ENCODE measurements at regions not wholly inside any gene's neighbourhood (a gene's known extent, or its start where the extent isn't known, plus 50 kb on each side); places are given as distances from the start of the nearest gene placed in this dataset.

DNA sequence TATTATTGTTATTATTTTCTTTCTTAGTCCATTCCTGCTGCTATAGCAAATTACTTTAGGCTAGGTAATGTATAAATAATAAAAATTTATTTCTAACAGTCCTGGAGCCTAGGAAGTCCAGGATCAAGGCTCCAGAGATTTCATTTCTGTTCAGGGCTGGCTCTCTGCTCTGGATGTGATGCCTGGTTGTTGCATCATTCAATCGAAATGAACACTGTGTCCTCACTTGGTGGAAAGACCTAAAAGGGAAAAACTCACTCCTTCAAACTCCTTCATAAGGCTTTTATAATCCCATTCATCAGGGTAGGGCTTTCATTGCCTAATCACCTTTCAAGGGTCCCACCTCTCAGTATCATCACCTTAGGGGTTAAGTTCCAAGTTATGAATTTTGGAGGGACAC is 395.0 kb downstream of the EFNB2 start:
- Mint-ChIP-seq H3K4me1 (peaks cover 28% of the 10 kb centered on the region), H3K9me3 (no peaks in the 10 kb centered on the region; the same call in 1 of the 3 replicates), H3K4me3 (no peak overlapping the region), H3K27me3 (ENCODE audit: insufficient read depth, low read depth, poor library complexity) (peaks cover 3% of the 10 kb centered on the region), H3K27ac (no peak overlapping the region), H3K36me3 (ENCODE audit: low read depth) (peaks cover 2% of the 10 kb centered on the region; the same call in 1 of the 3 replicates)
- Histone ChIP-seq H3K4me3 (no peak overlapping the region), H3K27ac (ENCODE audit: low read depth) (no peak overlapping the region), H3F3A (replicated peaks; ENCODE audit: low read depth) (no peaks in the 10 kb centered on the region), H3K9me2 (ENCODE audit: insufficient read depth) (peaks cover 4% of the 10 kb centered on the region), H3K36me3 (ENCODE audit: insufficient read depth) (no peaks in the 10 kb centered on the region), H4K20me1 (replicated peaks; ENCODE audit: insufficient read depth) (no peaks in the 10 kb centered on the region), H2AFZ (no peak overlapping the region), H3K4me2 (no peak overlapping the region), H3K27me3 (ENCODE audit: insufficient read depth) (no peaks in the 10 kb centered on the region), H3K4me1 (ENCODE audit: insufficient read depth) (peaks cover 25% of the 10 kb centered on the region), H3K79me2 (replicated peaks; ENCODE audit: insufficient read depth) (no peaks in the 10 kb centered on the region)
- DNase-seq (ENCODE audit: low spot score), result no peak
- TF ChIP-seq CREB1 (CRISPR knock-in tag; IDR thresholded peaks at IDR 0.05; ENCODE audit: low read depth) (no peak), NANOG (IDR thresholded peaks at IDR 0.05; ENCODE audit: borderline replicate concordance) (no peak), JUNB (IDR thresholded peaks at IDR 0.05; ENCODE audit: unreplicated experiment) (no peak), POLR2AphosphoS5 (IDR thresholded peaks at IDR 0.05; ENCODE audit: low read depth) (no peak), ZNF114 (CRISPR knock-in tag; IDR thresholded peaks at IDR 0.05) (no peak), ZNF331 (CRISPR knock-in tag; IDR thresholded peaks at IDR 0.05; ENCODE audit: low read depth) (no peak), EZH2 (IDR thresholded peaks at IDR 0.05; ENCODE audit: low read depth, unreplicated experiment) (no peak)
- TF ChIP-seq, protein P1, sequence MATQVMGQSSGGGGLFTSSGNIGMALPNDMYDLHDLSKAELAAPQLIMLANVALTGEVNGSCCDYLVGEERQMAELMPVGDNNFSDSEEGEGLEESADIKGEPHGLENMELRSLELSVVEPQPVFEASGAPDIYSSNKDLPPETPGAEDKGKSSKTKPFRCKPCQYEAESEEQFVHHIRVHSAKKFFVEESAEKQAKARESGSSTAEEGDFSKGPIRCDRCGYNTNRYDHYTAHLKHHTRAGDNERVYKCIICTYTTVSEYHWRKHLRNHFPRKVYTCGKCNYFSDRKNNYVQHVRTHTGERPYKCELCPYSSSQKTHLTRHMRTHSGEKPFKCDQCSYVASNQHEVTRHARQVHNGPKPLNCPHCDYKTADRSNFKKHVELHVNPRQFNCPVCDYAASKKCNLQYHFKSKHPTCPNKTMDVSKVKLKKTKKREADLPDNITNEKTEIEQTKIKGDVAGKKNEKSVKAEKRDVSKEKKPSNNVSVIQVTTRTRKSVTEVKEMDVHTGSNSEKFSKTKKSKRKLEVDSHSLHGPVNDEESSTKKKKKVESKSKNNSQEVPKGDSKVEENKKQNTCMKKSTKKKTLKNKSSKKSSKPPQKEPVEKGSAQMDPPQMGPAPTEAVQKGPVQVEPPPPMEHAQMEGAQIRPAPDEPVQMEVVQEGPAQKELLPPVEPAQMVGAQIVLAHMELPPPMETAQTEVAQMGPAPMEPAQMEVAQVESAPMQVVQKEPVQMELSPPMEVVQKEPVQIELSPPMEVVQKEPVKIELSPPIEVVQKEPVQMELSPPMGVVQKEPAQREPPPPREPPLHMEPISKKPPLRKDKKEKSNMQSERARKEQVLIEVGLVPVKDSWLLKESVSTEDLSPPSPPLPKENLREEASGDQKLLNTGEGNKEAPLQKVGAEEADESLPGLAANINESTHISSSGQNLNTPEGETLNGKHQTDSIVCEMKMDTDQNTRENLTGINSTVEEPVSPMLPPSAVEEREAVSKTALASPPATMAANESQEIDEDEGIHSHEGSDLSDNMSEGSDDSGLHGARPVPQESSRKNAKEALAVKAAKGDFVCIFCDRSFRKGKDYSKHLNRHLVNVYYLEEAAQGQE (IDR thresholded peaks at IDR 0.05; ENCODE audit: unreplicated experiment), result no peak
- TF ChIP-seq, protein P2, sequence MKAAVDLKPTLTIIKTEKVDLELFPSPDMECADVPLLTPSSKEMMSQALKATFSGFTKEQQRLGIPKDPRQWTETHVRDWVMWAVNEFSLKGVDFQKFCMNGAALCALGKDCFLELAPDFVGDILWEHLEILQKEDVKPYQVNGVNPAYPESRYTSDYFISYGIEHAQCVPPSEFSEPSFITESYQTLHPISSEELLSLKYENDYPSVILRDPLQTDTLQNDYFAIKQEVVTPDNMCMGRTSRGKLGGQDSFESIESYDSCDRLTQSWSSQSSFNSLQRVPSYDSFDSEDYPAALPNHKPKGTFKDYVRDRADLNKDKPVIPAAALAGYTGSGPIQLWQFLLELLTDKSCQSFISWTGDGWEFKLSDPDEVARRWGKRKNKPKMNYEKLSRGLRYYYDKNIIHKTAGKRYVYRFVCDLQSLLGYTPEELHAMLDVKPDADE (IDR thresholded peaks at IDR 0.05), result no peak
- TF ChIP-seq, protein P3, sequence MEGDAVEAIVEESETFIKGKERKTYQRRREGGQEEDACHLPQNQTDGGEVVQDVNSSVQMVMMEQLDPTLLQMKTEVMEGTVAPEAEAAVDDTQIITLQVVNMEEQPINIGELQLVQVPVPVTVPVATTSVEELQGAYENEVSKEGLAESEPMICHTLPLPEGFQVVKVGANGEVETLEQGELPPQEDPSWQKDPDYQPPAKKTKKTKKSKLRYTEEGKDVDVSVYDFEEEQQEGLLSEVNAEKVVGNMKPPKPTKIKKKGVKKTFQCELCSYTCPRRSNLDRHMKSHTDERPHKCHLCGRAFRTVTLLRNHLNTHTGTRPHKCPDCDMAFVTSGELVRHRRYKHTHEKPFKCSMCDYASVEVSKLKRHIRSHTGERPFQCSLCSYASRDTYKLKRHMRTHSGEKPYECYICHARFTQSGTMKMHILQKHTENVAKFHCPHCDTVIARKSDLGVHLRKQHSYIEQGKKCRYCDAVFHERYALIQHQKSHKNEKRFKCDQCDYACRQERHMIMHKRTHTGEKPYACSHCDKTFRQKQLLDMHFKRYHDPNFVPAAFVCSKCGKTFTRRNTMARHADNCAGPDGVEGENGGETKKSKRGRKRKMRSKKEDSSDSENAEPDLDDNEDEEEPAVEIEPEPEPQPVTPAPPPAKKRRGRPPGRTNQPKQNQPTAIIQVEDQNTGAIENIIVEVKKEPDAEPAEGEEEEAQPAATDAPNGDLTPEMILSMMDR (conservative IDR thresholded peaks at IDR 0.05; ENCODE audit: low read depth in 2 of 2), result no peak
- TF ChIP-seq, protein P4, sequence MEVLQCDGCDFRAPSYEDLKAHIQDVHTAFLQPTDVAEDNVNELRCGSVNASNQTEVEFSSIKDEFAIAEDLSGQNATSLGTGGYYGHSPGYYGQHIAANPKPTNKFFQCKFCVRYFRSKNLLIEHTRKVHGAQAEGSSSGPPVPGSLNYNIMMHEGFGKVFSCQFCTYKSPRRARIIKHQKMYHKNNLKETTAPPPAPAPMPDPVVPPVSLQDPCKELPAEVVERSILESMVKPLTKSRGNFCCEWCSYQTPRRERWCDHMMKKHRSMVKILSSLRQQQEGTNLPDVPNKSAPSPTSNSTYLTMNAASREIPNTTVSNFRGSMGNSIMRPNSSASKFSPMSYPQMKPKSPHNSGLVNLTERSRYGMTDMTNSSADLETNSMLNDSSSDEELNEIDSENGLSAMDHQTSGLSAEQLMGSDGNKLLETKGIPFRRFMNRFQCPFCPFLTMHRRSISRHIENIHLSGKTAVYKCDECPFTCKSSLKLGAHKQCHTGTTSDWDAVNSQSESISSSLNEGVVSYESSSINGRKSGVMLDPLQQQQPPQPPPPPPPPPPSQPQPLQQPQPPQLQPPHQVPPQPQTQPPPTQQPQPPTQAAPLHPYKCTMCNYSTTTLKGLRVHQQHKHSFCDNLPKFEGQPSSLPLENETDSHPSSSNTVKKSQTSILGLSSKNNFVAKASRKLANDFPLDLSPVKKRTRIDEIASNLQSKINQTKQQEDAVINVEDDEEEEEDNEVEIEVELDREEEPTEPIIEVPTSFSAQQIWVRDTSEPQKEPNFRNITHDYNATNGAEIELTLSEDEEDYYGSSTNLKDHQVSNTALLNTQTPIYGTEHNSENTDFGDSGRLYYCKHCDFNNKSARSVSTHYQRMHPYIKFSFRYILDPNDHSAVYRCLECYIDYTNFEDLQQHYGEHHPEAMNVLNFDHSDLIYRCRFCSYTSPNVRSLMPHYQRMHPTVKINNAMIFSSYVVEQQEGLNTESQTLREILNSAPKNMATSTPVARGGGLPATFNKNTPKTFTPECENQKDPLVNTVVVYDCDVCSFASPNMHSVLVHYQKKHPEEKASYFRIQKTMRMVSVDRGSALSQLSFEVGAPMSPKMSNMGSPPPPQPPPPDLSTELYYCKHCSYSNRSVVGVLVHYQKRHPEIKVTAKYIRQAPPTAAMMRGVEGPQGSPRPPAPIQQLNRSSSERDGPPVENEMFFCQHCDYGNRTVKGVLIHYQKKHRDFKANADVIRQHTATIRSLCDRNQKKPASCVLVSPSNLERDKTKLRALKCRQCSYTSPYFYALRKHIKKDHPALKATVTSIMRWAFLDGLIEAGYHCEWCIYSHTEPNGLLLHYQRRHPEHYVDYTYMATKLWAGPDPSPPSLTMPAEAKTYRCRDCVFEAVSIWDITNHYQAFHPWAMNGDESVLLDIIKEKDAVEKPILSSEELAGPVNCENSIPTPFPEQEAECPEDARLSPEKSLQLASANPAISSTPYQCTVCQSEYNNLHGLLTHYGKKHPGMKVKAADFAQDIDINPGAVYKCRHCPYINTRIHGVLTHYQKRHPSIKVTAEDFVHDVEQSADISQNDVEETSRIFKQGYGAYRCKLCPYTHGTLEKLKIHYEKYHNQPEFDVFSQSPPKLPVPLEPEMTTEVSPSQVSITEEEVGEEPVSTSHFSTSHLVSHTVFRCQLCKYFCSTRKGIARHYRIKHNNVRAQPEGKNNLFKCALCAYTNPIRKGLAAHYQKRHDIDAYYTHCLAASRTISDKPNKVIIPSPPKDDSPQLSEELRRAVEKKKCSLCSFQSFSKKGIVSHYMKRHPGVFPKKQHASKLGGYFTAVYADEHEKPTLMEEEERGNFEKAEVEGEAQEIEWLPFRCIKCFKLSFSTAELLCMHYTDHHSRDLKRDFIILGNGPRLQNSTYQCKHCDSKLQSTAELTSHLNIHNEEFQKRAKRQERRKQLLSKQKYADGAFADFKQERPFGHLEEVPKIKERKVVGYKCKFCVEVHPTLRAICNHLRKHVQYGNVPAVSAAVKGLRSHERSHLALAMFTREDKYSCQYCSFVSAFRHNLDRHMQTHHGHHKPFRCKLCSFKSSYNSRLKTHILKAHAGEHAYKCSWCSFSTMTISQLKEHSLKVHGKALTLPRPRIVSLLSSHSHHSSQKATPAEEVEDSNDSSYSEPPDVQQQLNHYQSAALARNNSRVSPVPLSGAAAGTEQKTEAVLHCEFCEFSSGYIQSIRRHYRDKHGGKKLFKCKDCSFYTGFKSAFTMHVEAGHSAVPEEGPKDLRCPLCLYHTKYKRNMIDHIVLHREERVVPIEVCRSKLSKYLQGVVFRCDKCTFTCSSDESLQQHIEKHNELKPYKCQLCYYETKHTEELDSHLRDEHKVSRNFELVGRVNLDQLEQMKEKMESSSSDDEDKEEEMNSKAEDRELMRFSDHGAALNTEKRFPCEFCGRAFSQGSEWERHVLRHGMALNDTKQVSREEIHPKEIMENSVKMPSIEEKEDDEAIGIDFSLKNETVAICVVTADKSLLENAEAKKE (CRISPR knock-in tag; IDR thresholded peaks at IDR 0.05), result no peak
- no peak for ATAC-seq

Data from GM23338 (cell line).